ENCODE measurements at regions not wholly inside any gene's neighbourhood (a gene's known extent, or its start where the extent isn't known, plus 50 kb on each side); places are given as distances from the start of the nearest gene placed in this dataset.

DNA sequence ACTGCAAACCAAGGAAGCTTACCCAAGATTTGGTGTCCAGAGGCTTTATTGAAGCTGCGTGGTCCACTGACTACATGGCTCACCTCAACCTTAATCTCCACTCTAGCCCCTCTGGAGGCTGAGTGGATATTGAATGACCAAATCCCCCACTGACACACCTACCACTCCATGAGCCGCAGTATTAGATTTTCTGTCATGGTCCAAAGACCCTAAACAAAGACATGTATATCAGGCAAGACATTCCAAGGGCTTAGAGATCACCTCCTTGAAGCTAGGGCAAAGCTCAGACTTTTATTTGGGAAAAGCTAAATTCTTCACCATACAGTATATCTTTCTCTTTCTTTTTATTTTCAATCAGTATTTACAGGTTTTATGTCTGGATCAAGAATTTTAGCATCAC lies 346.2 kb upstream of the CTNND2 start:
- Histone ChIP-seq H3K4me3 (ENCODE audit: low read length in 2 of 2) (no peak overlapping the region), H3K4me1 (ENCODE audit: control insufficient read depth in 2 of 2, insufficient read depth in 2 of 2, low read length in 2 of 2) (no peaks in the 10 kb centered on the region), H3K27ac (ENCODE audit: low read depth in 1 of 2, low read length in 1 of 2) (no peak overlapping the region), H3K27me3 (ENCODE audit: control insufficient read depth in 2 of 2, insufficient read depth in 1 of 2, low read length in 1 of 2) (no peaks in the 10 kb centered on the region), H3K9me3 (ENCODE audit: control insufficient read depth in 2 of 2, insufficient read depth in 1 of 2, low read length in 1 of 2) (no peaks in the 10 kb centered on the region), H3K36me3 (ENCODE audit: control insufficient read depth in 2 of 2, insufficient read depth in 2 of 2, low read length in 1 of 2) (no peaks in the 10 kb centered on the region)
- DNase-seq (ENCODE audit: low read depth in 6 of 9, low spot score in 9 of 9), result no peak
- 85% methylated on average over 2 of the region's 2 CpGs for WGBS

DNA sequence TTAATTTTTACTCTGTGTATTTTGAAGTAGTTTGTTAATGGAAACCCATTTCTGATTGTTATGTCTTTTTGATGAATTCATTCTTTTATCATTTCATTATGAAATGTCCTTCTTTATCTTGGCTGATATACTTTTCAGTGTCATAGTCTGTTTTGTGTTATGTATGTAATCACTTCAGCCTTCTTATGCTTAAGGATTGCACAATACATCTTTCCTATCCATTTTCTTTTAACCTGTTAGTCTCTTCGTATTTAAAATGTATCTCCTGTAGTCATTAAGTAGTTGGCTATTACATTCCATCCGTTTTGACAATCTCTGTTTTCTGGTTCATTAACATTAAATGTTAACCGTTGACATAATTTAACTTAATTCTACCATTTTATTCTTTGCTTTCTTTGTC lies 344.6 kb upstream of the CTNND2 start:
- Histone ChIP-seq H3K36me3 (ENCODE audit: control insufficient read depth in 2 of 2, insufficient read depth in 2 of 2, low read length in 1 of 2) (no peaks in the 10 kb centered on the region), H3K4me3 (ENCODE audit: low read length in 2 of 2) (no peak overlapping the region), H3K27me3 (ENCODE audit: control insufficient read depth in 2 of 2, insufficient read depth in 1 of 2, low read length in 1 of 2) (no peaks in the 10 kb centered on the region), H3K4me1 (ENCODE audit: control insufficient read depth in 2 of 2, insufficient read depth in 2 of 2, low read length in 2 of 2) (no peaks in the 10 kb centered on the region), H3K9me3 (ENCODE audit: control insufficient read depth in 2 of 2, insufficient read depth in 1 of 2, low read length in 1 of 2) (no peaks in the 10 kb centered on the region), H3K27ac (ENCODE audit: low read depth in 1 of 2, low read length in 1 of 2) (no peak overlapping the region)
- WGBS, result 88% methylated on average over 3 of the region's 3 CpGs
- no peak for DNase-seq (ENCODE audit: low read depth in 6 of 9, low spot score in 9 of 9)

DNA sequence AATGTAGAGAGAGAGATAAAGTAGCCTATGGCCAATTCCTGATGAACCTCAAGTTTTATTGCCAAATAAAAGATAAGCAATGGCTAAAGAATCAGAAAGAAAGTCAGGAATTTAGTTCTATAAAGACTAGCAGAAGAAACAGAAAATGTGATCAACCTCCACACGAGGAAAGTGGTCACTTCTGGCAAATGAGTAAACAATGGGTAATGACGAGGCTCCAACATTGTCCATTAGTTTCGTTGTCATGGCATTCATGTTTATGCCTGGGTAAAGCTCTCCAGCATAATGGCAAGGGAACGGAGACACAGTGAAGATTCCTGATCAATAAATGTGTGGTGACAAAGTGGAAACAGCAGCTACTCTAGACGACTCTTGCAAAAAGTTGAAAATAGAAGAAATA lies 341.8 kb upstream of the CTNND2 start:
- H3K4me3 ChIP-seq (ENCODE audit: low read length in 2 of 2), result no peak overlapping the region
- DNase-seq (ENCODE audit: low read depth in 6 of 9, low spot score in 9 of 9), result no peak
- 91% methylated on average over 5 of the region's 5 CpGs for WGBS

DNA sequence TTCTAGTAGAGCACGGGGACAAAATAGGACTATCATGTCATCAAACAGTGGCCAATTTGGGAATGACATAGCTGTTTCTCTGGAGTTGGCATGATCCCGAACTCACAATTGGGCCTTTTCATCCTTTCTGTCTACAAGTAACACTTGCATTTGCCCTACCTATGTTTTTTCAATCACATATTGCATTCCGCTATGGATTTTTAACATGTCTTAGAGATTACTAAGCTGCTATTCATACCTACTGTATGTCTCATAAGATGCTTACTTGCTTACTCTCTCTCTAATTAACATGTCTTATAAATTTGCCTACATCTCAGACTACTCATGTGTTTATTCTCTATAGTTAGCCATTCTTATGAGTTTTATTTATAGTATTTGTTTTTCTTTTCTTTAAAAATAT lies 341.2 kb upstream of the CTNND2 start:
- WGBS, result 94% methylated on average over 3 of the region's 3 CpGs
- Histone ChIP-seq H3K36me3 (ENCODE audit: control insufficient read depth in 2 of 2, insufficient read depth in 2 of 2, low read length in 1 of 2) (no peaks in the 10 kb centered on the region), H3K27me3 (ENCODE audit: control insufficient read depth in 2 of 2, insufficient read depth in 1 of 2, low read length in 1 of 2) (no peaks in the 10 kb centered on the region), H3K4me3 (ENCODE audit: low read length in 2 of 2) (no peak overlapping the region), H3K27ac (ENCODE audit: low read depth in 1 of 2, low read length in 1 of 2) (no peak overlapping the region), H3K4me1 (ENCODE audit: control insufficient read depth in 2 of 2, insufficient read depth in 2 of 2, low read length in 2 of 2) (no peaks in the 10 kb centered on the region), H3K9me3 (ENCODE audit: control insufficient read depth in 2 of 2, insufficient read depth in 1 of 2, low read length in 1 of 2) (peaks cover 0 to 1% of the 10 kb centered on the region in 2 donors)
- no peak for DNase-seq (ENCODE audit: low read depth in 6 of 9, low spot score in 9 of 9)

More for the DNA sequence above, 341.8 kb upstream of the CTNND2 start:
- Histone ChIP-seq H3K4me1 (ENCODE audit: control insufficient read depth in 2 of 2, insufficient read depth in 2 of 2, low read length in 2 of 2) (no peaks in the 10 kb centered on the region), H3K36me3 (ENCODE audit: control insufficient read depth in 2 of 2, insufficient read depth in 2 of 2, low read length in 1 of 2) (no peaks in the 10 kb centered on the region), H3K27ac (ENCODE audit: low read depth in 1 of 2, low read length in 1 of 2) (no peak overlapping the region), H3K27me3 (ENCODE audit: control insufficient read depth in 2 of 2, insufficient read depth in 1 of 2, low read length in 1 of 2) (no peaks in the 10 kb centered on the region), H3K9me3 (ENCODE audit: control insufficient read depth in 2 of 2, insufficient read depth in 1 of 2, low read length in 1 of 2) (no peaks in the 10 kb centered on the region)

DNA sequence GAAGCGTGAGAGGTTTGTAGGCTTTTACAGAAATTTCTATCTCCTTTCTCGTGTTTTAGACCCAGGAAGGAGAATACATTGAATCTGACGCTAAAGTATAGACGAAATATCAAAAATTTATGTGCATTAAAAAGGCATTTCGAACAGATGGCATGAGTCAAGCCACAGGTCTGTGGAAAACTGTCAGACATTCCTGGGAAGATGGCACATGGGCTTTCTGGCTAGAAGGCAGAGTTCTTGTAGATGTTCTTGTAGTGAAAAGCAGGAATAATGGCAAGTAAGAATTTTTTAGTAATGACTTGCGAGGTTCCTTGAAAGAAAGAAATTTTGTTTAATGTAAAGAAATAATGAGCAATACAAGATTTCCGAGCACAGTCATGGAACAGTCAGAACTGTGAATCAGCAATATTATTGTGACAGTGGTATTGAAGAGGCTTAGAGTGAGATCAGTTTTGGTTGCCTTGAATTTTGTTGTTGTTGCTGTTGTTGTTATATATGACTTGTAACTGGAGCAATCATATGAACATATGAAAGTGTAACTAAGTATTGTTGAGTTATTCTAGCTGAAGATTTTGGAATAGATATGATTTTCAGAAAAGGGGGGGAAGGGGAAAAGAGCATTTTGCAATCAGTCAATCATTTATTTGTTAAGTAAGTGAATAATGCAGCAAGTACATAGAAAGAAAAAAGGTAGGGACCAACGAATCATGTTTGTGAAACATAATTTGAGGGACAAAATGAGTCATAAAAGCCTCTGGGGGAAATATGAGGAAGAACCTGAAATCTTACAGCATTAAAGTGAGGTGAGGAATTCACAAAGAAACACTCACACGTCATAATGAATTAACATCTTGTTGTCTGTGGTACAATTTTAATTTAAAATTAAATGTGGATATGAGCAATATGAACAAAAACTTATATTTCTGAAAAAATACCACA lies 339.0 kb upstream of the CTNND2 start:
- Histone ChIP-seq H3K36me3 (ENCODE audit: control insufficient read depth in 2 of 2, insufficient read depth in 2 of 2, low read length in 1 of 2) (no peaks in the 10 kb centered on the region), H3K27me3 (ENCODE audit: control insufficient read depth in 2 of 2, insufficient read depth in 1 of 2, low read length in 1 of 2) (no peaks in the 10 kb centered on the region), H3K9me3 (ENCODE audit: control insufficient read depth in 2 of 2, insufficient read depth in 1 of 2, low read length in 1 of 2) (peaks cover 0 to 1% of the 10 kb centered on the region in 2 donors), H3K4me1 (ENCODE audit: control insufficient read depth in 2 of 2, insufficient read depth in 2 of 2, low read length in 2 of 2) (no peaks in the 10 kb centered on the region), H3K4me3 (ENCODE audit: low read length in 2 of 2) (no peak overlapping the region), H3K27ac (ENCODE audit: low read depth in 1 of 2, low read length in 1 of 2) (no peak overlapping the region)
- no peak for DNase-seq (ENCODE audit: low read depth in 6 of 9, low spot score in 9 of 9)
- 83% methylated on average over 9 of the region's 9 CpGs for WGBS

DNA sequence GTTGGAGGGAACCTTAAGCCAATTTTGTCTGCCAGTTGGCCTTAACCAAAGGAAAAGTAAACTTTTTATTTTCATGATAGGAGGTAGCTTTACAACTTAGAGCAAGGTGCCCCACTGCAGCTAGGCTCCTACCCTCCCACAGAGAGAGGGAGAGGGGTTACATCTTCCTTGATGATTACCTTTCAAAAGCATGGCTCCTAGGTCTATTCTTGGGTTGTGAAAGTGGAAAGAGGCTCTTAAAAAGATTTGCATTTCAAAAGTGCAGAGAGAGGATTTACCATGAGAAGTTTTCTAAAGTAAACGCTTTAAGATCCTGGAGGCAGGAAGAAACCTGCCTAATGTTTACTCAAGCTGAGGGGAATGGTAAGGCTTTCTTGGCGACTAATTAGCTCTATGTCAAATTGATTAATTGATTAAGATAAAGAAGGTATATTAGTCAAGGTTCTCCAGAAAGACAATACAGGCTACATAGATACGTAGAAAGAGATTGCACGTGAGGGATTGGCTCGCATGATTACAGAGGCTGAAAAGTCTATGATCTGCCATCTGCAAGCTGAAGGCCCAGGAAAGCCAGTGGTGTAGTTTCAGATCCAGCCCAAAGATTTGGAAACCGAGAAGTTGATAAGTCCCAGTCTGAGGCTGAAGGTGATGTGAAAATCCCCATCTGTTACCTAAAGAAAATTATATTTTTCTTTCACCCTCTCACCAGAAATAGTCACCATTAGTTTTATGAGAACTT lies 333.8 kb upstream of the CTNND2 start:
- H3K27ac ChIP-seq (ENCODE audit: low read depth in 1 of 2, low read length in 1 of 2), result no peak overlapping the region
- no peak for DNase-seq (ENCODE audit: low read depth in 6 of 9, low spot score in 9 of 9)
- H3K9me3 ChIP-seq (ENCODE audit: control insufficient read depth in 2 of 2, insufficient read depth in 1 of 2, low read length in 1 of 2), result peaks cover 0 to 1% of the 10 kb centered on the region in 2 donors
- no peaks in the 10 kb centered on the region for H3K36me3 ChIP-seq (ENCODE audit: control insufficient read depth in 2 of 2, insufficient read depth in 2 of 2, low read length in 1 of 2)
- WGBS, result 39% methylated on average over 6 of the region's 6 CpGs
- no peak overlapping the region for H3K4me3 ChIP-seq (ENCODE audit: low read length in 2 of 2)
- H3K4me1 ChIP-seq (ENCODE audit: control insufficient read depth in 2 of 2, insufficient read depth in 2 of 2, low read length in 2 of 2), result no peaks in the 10 kb centered on the region
- H3K27me3 ChIP-seq (ENCODE audit: control insufficient read depth in 2 of 2, insufficient read depth in 1 of 2, low read length in 1 of 2), result no peaks in the 10 kb centered on the region

DNA sequence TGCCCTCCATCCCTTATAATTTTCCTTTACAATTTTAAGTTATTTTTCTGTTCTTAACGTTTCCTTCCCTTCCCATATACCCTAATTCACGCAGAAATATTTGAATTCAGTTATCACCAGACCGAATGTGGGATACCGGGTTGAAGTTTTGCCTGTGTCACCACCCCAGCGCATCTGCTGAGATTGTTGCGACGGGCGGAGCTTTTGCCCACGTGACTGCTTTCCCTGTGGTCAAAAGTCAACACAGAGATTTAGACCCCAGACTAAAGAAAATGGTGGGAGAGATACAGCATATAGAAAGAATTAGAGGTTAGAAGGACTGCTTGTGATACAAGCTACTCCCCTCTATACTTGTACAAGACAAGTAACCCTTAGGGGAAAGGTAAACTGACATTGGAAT lies 326.4 kb upstream of the CTNND2 start:
- Histone ChIP-seq H3K36me3 (ENCODE audit: control insufficient read depth in 2 of 2, insufficient read depth in 2 of 2, low read length in 1 of 2) (no peaks in the 10 kb centered on the region), H3K9me3 (ENCODE audit: control insufficient read depth in 2 of 2, insufficient read depth in 1 of 2, low read length in 1 of 2) (peaks cover 2 to 7% of the 10 kb centered on the region in 2 donors), H3K4me1 (ENCODE audit: control insufficient read depth in 2 of 2, insufficient read depth in 2 of 2, low read length in 2 of 2) (no peaks in the 10 kb centered on the region), H3K27ac (ENCODE audit: low read depth in 1 of 2, low read length in 1 of 2) (no peak overlapping the region), H3K4me3 (ENCODE audit: low read length in 2 of 2) (no peak overlapping the region), H3K27me3 (ENCODE audit: control insufficient read depth in 2 of 2, insufficient read depth in 1 of 2, low read length in 1 of 2) (no peaks in the 10 kb centered on the region)
- no peak for DNase-seq (ENCODE audit: low read depth in 6 of 9, low spot score in 9 of 9)
- 90% methylated on average over 9 of the region's 9 CpGs for WGBS

DNA sequence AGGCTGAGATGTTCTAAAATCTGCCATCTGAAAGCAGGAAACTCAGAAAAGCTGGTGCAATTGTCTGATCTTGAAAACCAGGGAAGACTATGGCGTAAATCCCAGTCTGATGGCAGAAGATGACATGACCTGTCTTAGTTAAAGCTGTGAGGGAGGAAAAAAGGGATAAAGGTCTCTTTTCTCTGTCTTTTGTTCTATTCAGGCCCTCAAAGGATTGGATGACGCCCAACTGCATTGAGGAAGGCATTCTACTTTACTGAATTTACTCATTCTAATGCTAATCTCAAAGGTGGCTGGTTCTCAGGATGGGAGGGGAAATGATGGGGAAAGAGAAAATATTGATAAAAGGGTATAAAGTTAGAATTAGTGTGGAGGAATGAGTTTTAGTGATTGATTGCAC lies 312.8 kb upstream of the CTNND2 start:
- Histone ChIP-seq H3K4me3 (ENCODE audit: low read length in 2 of 2) (no peak overlapping the region), H3K36me3 (ENCODE audit: control insufficient read depth in 2 of 2, insufficient read depth in 2 of 2, low read length in 1 of 2) (no peaks in the 10 kb centered on the region), H3K27me3 (ENCODE audit: control insufficient read depth in 2 of 2, insufficient read depth in 1 of 2, low read length in 1 of 2) (no peaks in the 10 kb centered on the region), H3K27ac (ENCODE audit: low read depth in 1 of 2, low read length in 1 of 2) (no peak overlapping the region), H3K9me3 (ENCODE audit: control insufficient read depth in 2 of 2, insufficient read depth in 1 of 2, low read length in 1 of 2) (peaks cover 1 to 3% of the 10 kb centered on the region in 2 donors), H3K4me1 (ENCODE audit: control insufficient read depth in 2 of 2, insufficient read depth in 2 of 2, low read length in 2 of 2) (no peaks in the 10 kb centered on the region)
- no peak for DNase-seq (ENCODE audit: low read depth in 6 of 9, low spot score in 9 of 9)
- 71% methylated on average over 2 of the region's 2 CpGs for WGBS

DNA sequence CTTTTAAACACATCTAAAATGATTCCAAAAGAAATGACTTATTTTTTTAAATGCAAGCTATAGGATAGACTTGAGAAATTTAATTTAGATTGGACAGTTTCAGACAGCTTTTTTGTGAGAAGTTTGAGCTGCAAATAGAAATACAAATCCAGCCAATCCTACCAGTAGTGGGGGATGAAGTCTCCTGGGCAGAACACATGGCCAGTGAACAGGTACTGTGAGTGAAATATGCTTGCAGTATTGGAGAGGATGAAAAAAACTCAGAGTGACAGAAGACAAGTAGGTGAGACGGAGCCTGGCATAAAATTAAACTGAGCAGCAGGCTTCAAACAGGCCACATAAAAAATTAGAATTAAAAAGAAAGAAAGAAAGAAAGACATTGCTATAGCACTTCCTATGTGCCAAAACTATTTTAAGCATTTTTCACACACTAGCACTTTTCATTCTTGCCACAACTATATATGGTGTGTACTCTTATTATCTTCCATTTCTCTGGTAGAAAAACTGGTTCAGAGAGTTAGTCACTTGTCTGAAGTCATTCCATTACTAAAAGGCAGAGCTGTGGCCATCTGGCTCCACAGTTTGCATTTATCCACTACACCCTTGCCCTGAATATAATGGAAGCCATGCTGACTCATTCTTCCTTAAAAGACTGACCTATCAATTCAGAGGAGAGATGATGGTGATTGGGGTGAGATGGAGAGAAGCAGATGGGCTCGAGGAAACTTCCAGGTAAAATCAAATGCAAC lies 310.2 kb upstream of the CTNND2 start:
- 83% methylated on average over 2 of the region's 2 CpGs for WGBS
- H3K27me3 ChIP-seq (ENCODE audit: control insufficient read depth in 2 of 2, insufficient read depth in 1 of 2, low read length in 1 of 2), result no peaks in the 10 kb centered on the region
- H3K4me1 ChIP-seq (ENCODE audit: control insufficient read depth in 2 of 2, insufficient read depth in 2 of 2, low read length in 2 of 2), result no peaks in the 10 kb centered on the region
- no peak for DNase-seq (ENCODE audit: low read depth in 6 of 9, low spot score in 9 of 9)
- H3K36me3 ChIP-seq (ENCODE audit: control insufficient read depth in 2 of 2, insufficient read depth in 2 of 2, low read length in 1 of 2), result no peaks in the 10 kb centered on the region
- H3K27ac ChIP-seq (ENCODE audit: low read depth in 1 of 2, low read length in 1 of 2), result no peak overlapping the region
- H3K9me3 ChIP-seq (ENCODE audit: control insufficient read depth in 2 of 2, insufficient read depth in 1 of 2, low read length in 1 of 2), result peaks cover 1 to 3% of the 10 kb centered on the region in 2 donors
- H3K4me3 ChIP-seq (ENCODE audit: low read length in 2 of 2), result no peak overlapping the region

Measured in thymus (tissue), 11 donors.